Stimulated activated CD4-positive, alpha-beta T cell treated with anti-CD3 and anti-CD28 coated beads, Interleukin-12 subunit alpha, Interleukin-12 subunit beta, amount 100 ng/mL, for 24 hours (primary cell): ENCODE measurements at regions not wholly inside any gene's neighbourhood (a gene's known extent, or its start where the extent isn't known, plus 50 kb on each side); places are given as distances from the start of the nearest gene placed in this dataset.
"Not testable (repeated sequence)": the region's sequence is repeated elsewhere in the genome, so short reads cannot be mapped to it uniquely, and the experiment has no call there.

ENCODE experiments used
- DNase-seq, 2 experiments: peaks; one replicate each; pipeline ENCODE4 v3.0.0-alpha.2; 2020; ENCODE audit warnings: low read depth in 2 of 2

GRCh38 chr20:16801919-16802651, 53.9 kb downstream of the OTOR start:
- peak in 1 of 2 experiments; percentile 70 for DNase-seq

GRCh38 chr20:16802652-16802935, 54.4 kb downstream of the OTOR start:
- no peak for DNase-seq

- peak in 1 of 2 experiments; percentile 47 for DNase-seq
Measured at GRCh38 chr20:16803965-16804792, 56.0 kb downstream of the OTOR start.

GRCh38 chr20:16804793-16805187, 56.6 kb downstream of the OTOR start:
- DNase-seq: no peak

GRCh38 chr20:16806061-16806460, 57.9 kb downstream of the OTOR start:
- DNase-seq: no peak

- no peak for DNase-seq
Measured at GRCh38 chr20:16806886-16807285, 58.7 kb downstream of the OTOR start.

- DNase-seq: no peak
Measured at GRCh38 chr20:16808796-16809195, 60.6 kb downstream of the OTOR start.

- DNase-seq: no peak
Measured at GRCh38 chr20:16810216-16810615, 62.1 kb downstream of the OTOR start.

GRCh38 chr20:16816192-16816591, 68.0 kb downstream of the OTOR start:
- DNase-seq: no peak

- DNase-seq: no peak
Measured at GRCh38 chr20:16819483-16819882, 71.3 kb downstream of the OTOR start.

- no peak for DNase-seq
Measured at GRCh38 chr20:16821211-16822089, 73.3 kb downstream of the OTOR start.

GRCh38 chr20:16824664-16825063, 76.5 kb downstream of the OTOR start:
- DNase-seq: no peak

- DNase-seq: no peak
Measured at GRCh38 chr20:16828666-16829305, 80.6 kb downstream of the OTOR start.

- not testable (repeated sequence) for DNase-seq
Measured at GRCh38 chr20:16835690-16836089, 87.5 kb downstream of the OTOR start.

- DNase-seq: no peak
Measured at GRCh38 chr20:16842486-16843120, 94.4 kb downstream of the OTOR start.

GRCh38 chr20:16844406-16844805, 96.2 kb downstream of the OTOR start:
- no peak for DNase-seq

GRCh38 chr20:16846006-16846405, 97.8 kb downstream of the OTOR start:
- no peak for DNase-seq

- DNase-seq: no peak
Measured at GRCh38 chr20:16848061-16848460, 99.9 kb downstream of the OTOR start.

GRCh38 chr20:16848526-16848925, 100.4 kb downstream of the OTOR start:
- no peak for DNase-seq

- no peak for DNase-seq
Measured at GRCh38 chr20:16860914-16861313, 112.8 kb downstream of the OTOR start.

- DNase-seq: no peak
Measured at GRCh38 chr20:16861708-16862107, 113.5 kb downstream of the OTOR start.
